ENCODE measurements at regions not wholly inside any gene's neighbourhood (a gene's known extent, or its start where the extent isn't known, plus 50 kb on each side); places are given as distances from the start of the nearest gene placed in this dataset.

DNA sequence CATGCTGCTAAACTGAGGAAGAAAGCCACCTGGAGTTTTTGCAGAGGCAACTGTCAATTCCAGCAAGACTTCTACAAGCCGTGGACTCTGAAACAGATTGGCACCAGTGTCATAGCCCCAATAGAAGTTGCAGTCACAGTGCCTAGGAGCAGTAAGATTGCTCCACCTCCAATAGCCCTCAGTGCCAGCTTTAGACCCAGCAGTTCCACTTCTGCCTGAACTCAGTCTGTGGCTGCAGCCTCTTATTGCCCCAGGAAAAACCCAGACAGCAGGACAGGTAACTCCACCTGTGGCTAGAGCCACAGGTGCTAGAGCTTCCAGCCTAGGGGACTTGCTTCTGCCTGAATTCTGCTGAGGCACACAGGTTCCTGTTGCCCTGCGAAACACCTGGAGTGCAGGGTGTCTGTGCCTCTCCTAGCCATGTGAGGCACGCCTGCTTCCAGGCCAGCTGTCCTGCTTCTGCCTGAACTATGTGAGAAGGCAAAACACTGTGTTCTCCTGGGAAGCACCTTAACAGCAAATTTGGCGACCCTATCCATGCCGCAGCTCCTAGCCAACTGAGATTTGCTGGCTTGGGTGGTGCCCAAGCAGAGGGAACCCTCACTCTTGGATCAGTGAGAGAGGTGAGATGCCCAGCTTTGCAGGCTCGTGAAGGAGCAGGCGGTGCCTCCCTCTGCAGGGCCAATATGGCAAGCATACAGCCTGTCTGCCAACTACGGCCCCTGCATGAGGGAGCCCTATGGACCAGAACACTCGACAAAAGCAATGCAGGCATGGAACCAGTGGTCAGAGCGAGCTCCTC lies 607.6 kb downstream of the PCDH17 start:
- H3K9ac ChIP-seq (ENCODE audit: low read depth, low read length, poor library complexity, severe bottlenecking) = no peak overlapping the region
- H3K36me3 ChIP-seq (ENCODE audit: insufficient read depth, low read length) = no peaks in the 10 kb centered on the region
- H3K4me2 ChIP-seq (ENCODE audit: low read depth, low read length, poor library complexity, severe bottlenecking) = no peak overlapping the region
- H3K79me2 ChIP-seq (ENCODE audit: insufficient read depth, low read length) = no peaks in the 10 kb centered on the region
- no peaks in the 10 kb centered on the region for H3F3A ChIP-seq (ENCODE audit: low read depth)
- no peak for TF ChIP-seq EZH2phosphoT487 (IDR thresholded peaks at IDR 0.05; ENCODE audit: borderline replicate concordance)
- TF ChIP-seq, protein P1, sequence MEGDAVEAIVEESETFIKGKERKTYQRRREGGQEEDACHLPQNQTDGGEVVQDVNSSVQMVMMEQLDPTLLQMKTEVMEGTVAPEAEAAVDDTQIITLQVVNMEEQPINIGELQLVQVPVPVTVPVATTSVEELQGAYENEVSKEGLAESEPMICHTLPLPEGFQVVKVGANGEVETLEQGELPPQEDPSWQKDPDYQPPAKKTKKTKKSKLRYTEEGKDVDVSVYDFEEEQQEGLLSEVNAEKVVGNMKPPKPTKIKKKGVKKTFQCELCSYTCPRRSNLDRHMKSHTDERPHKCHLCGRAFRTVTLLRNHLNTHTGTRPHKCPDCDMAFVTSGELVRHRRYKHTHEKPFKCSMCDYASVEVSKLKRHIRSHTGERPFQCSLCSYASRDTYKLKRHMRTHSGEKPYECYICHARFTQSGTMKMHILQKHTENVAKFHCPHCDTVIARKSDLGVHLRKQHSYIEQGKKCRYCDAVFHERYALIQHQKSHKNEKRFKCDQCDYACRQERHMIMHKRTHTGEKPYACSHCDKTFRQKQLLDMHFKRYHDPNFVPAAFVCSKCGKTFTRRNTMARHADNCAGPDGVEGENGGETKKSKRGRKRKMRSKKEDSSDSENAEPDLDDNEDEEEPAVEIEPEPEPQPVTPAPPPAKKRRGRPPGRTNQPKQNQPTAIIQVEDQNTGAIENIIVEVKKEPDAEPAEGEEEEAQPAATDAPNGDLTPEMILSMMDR (conservative IDR thresholded peaks at IDR 0.05; ENCODE audit: low read length) = no peak
- H3K4me1 ChIP-seq (ENCODE audit: insufficient read depth, low read length, poor library complexity, severe bottlenecking) = no peaks in the 10 kb centered on the region
- no peaks in the 10 kb centered on the region for H3K27me3 ChIP-seq (ENCODE audit: insufficient read depth, low read length, poor library complexity, severe bottlenecking)
- no peaks in the 10 kb centered on the region; the same call in 1 of the 2 replicates for H3K9me2 ChIP-seq (replicated peaks; ENCODE audit: low read depth, low read length)
- no peak overlapping the region for H2AFZ ChIP-seq (ENCODE audit: low read length)
- H4K20me1 ChIP-seq (ENCODE audit: insufficient read depth, low read length, poor library complexity, severe bottlenecking) = no peaks in the 10 kb centered on the region
- no peak overlapping the region for H3K4me3 ChIP-seq (ENCODE audit: low read length, poor library complexity, severe bottlenecking)
- H3K9me3 ChIP-seq (ENCODE audit: insufficient read depth, low read depth, low read length) = no peaks in the 10 kb centered on the region

DNA sequence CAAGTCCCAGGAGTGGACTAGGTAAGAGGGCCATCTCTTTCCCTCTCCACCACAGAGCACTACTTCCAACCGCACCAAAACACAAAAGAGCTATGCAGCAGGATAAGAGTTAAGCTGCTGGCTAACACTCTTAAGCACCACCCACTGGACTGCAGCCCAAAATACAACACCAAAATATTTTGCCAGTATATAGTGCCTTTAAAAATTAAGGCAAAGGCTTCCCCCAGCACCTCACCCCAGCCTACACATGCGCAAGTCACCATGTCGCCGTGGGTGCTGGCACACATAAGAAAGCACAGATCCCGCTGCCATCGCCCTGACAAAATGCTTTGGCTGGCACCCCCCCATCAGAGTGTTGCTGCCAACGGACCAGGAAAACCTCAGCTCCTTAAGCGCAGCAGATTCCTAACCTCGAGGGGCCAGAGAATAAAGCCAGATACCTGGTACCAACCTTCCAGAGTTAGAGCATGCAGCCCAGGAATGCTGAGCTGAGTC lies 608.3 kb downstream of the PCDH17 start:
- Histone ChIP-seq H3K9me2 (replicated peaks; ENCODE audit: low read depth, low read length) (no peaks in the 10 kb centered on the region; the same call in 1 of the 2 replicates), H3K4me3 (ENCODE audit: low read length, poor library complexity, severe bottlenecking) (no peak overlapping the region), H3K36me3 (ENCODE audit: insufficient read depth, low read length) (no peaks in the 10 kb centered on the region), H3K79me2 (ENCODE audit: insufficient read depth, low read length) (no peaks in the 10 kb centered on the region), H3K27me3 (ENCODE audit: insufficient read depth, low read length, poor library complexity, severe bottlenecking) (no peaks in the 10 kb centered on the region), H3K4me2 (ENCODE audit: low read depth, low read length, poor library complexity, severe bottlenecking) (no peak overlapping the region), H4K20me1 (ENCODE audit: insufficient read depth, low read length, poor library complexity, severe bottlenecking) (no peaks in the 10 kb centered on the region), H3K4me1 (ENCODE audit: insufficient read depth, low read length, poor library complexity, severe bottlenecking) (no peaks in the 10 kb centered on the region), H2AFZ (ENCODE audit: low read length) (no peak overlapping the region), H3K9me3 (ENCODE audit: insufficient read depth, low read depth, low read length) (no peaks in the 10 kb centered on the region), H3F3A (ENCODE audit: low read depth) (no peaks in the 10 kb centered on the region), H3K9ac (ENCODE audit: low read depth, low read length, poor library complexity, severe bottlenecking) (no peak overlapping the region)
- TF ChIP-seq, protein P1 (conservative IDR thresholded peaks at IDR 0.05; ENCODE audit: low read length) = no peak
- no peak for TF ChIP-seq EZH2phosphoT487 (IDR thresholded peaks at IDR 0.05; ENCODE audit: borderline replicate concordance)

DNA sequence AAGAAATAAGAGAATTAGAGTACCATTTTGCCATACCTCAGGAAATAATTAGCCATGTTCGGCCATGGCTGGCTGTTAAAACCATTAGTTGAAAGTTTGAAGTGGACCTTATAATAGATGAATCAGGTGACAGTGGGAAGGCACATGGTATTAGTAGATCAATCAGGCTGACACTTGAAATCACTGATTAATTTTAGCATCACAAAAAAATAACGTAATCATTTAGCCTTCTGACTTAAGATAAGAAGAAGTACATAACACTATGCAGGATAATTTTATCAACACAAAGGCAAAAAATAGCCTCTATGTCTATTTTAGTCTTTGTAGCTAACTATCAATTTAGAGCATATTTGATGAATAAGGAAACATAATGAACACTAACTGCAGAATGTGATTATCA lies 615.5 kb downstream of the PCDH17 start:
- H3K9ac ChIP-seq (ENCODE audit: low read depth, low read length, poor library complexity, severe bottlenecking) = no peak overlapping the region
- TF ChIP-seq, protein P1 (conservative IDR thresholded peaks at IDR 0.05; ENCODE audit: low read length) = no peak
- no peak for TF ChIP-seq EZH2phosphoT487 (IDR thresholded peaks at IDR 0.05; ENCODE audit: borderline replicate concordance)
- H3K4me2 ChIP-seq (ENCODE audit: low read depth, low read length, poor library complexity, severe bottlenecking) = no peak overlapping the region
- no peaks in the 10 kb centered on the region for H3K27me3 ChIP-seq (ENCODE audit: insufficient read depth, low read length, poor library complexity, severe bottlenecking)
- no peaks in the 10 kb centered on the region for H3K4me1 ChIP-seq (ENCODE audit: insufficient read depth, low read length, poor library complexity, severe bottlenecking)
- no peaks in the 10 kb centered on the region for H3K36me3 ChIP-seq (ENCODE audit: insufficient read depth, low read length)
- H3K9me2 ChIP-seq (replicated peaks; ENCODE audit: low read depth, low read length) = no peaks in the 10 kb centered on the region
- no peaks in the 10 kb centered on the region for H3F3A ChIP-seq (ENCODE audit: low read depth)
- no peaks in the 10 kb centered on the region for H4K20me1 ChIP-seq (ENCODE audit: insufficient read depth, low read length, poor library complexity, severe bottlenecking)
- H3K4me3 ChIP-seq (ENCODE audit: low read length, poor library complexity, severe bottlenecking) = no peak overlapping the region
- H3K79me2 ChIP-seq (ENCODE audit: insufficient read depth, low read length) = no peaks in the 10 kb centered on the region
- no peaks in the 10 kb centered on the region for H3K9me3 ChIP-seq (ENCODE audit: insufficient read depth, low read depth, low read length)
- H2AFZ ChIP-seq (ENCODE audit: low read length) = no peak overlapping the region
